ENCODE measurements at regions not wholly inside any gene's neighbourhood (a gene's known extent, or its start where the extent isn't known, plus 50 kb on each side); places are given as distances from the start of the nearest gene placed in this dataset.
"Not testable (repeated sequence)": the region's sequence is repeated elsewhere in the genome, so short reads cannot be mapped to it uniquely, and the experiment has no call there.

DNA sequence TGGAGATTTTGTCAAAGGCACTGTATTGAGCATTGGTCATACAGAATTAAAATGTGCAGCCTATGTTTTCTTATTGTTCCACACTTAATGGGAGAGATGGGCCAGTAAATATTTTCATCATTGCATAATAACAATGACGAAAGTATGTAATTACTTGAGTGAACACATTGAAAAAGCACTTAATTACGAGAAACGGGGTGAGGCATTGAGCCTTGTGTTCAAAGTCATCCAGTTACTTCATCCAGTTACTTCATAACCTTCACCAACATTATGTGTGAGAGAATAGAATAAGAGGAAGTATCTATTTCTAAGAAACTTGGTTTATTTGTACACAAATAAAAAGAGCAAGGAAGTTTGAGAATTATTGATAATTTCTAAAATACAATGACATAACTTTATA is 1427.0 kb downstream of the ADGRL3 start:
- no peak for DNase-seq

DNA sequence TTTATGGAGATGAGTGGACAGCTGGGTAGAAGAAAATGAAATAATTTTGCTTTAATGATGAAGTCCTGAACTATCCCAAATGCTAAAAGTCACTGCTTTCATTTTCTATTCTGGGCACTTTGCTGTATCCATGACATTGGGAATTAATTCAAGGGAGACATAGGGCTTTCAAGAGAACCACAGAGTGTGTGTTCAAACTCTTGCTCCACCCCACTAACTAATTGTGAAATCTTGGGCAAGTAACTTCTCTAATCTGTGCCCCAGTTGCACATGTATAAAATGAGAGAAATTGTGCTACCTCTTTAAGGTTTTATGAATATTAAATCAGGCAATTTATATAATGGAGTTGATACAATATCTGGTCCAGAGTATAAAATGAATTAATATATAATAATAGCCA is 1422.0 kb downstream of the ADGRL3 start:
- DNase-seq, result no peak

DNA sequence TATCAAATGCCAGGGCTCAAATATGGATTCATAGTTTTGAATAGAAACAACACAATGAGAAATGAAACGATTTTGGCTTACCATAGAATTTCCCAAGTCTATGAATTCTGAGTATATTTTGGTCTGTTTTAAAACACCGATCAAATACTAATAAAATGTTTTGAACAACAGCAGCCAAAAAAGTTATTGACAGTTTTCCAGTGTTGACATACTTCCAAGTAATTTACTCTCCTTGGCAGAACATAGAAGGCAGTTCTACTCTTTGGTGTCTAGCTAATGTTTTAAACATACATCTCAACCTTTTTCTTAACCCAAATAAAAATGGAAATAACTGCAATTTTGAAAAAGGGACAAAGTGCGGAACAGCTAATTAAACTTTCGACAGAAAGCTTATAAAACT is 1419.8 kb downstream of the ADGRL3 start:
- DNase-seq, result no peak

DNA sequence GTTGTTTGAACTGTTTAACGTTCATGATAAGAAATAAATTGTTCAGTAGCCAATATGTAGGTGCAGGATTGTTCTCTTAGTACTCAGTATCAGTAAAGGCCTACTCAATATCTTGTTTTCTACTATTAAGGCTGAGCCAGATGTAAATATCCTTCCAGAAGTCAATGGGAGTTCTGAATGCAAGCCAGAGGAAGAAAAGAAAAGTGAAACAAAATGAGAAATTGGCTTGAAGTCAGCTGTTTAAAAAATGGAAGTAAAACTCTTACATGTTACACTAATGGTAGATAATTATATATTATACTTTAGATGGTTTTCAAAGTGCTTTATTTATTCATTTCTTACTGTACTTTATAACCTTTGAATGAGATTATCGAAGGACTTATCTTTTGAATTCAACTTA is 1417.9 kb downstream of the ADGRL3 start:
- DNase-seq, result no peak

DNA sequence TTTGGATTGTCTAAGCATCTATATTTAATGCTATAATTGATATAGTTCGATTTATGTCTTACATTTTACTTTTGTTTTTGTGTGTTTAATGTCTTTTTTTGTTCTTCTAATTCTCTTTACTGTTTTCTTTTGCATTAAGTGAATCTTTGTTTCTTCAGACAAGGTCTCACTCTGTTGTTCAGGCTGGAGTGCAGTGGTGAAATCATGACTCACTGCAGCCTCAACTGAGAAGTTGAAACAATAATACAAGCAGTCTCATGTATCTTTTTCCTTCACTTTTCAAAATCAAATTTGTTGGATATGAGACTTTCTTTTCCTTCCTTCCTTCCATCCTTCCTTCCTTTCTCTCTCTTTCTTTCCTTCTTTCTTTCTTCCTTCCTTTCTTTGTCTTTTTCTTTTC is 1401.6 kb downstream of the ADGRL3 start:
- DNase-seq, result no peak

DNA sequence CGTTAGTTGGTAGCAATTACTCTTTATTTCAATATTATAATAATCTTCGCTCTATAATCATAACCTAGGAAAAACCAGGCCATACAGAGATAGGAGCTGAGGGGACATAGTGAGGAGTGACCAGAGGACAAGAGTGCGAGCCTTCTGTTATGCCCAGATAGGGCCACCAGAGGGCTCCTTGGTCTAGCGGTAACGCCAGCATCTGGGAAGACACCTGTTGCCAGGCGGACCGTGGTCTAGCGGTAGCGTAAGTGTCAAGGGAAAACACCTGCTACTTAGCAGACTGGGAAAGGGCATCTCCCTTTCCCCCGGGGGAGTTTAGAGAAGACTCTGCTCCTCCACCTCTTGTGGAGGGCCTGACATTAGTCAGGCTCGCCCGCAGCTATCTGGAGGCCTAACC is 1395.1 kb downstream of the ADGRL3 start:
- DNase-seq, result not testable (repeated sequence)

DNA sequence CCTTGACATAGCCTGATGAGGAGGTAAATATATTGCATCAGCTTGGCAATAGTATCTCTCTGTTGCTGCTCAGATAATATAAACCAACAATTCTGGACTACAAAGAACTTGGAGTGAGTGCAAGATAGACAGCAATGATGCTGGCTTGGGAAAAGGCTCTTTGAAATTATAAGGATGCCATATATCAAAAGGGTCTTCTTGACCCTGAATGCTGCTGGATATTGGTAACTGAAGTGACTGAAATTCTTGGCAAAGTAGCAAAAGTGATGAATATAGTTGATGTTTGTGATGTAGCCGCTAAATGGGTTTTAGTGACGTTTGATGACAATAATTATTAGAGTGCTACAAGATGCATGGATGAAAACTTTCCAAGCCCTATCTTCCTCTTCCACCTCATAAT is 1391.6 kb downstream of the ADGRL3 start:
- no peak for DNase-seq

DNA sequence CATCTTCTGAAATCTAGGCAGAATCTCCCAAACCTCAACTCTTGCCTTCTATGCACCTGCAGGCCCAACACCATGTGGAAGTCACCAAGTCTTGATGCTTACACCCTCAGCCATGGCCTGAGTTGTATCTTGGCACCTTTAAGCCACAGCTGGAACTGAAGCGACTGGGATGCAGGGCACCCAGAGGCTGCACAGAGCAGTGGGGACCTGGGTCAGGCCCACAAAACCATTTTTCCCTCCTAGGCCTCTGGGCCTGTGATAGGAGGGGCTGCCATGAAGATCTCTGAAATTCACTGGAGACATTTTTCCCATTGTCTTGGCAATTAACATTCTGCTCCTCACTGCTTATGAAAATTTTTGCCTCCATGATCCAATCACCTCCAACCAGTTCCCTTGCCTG is 1388.5 kb downstream of the ADGRL3 start:
- no peak for DNase-seq

DNA sequence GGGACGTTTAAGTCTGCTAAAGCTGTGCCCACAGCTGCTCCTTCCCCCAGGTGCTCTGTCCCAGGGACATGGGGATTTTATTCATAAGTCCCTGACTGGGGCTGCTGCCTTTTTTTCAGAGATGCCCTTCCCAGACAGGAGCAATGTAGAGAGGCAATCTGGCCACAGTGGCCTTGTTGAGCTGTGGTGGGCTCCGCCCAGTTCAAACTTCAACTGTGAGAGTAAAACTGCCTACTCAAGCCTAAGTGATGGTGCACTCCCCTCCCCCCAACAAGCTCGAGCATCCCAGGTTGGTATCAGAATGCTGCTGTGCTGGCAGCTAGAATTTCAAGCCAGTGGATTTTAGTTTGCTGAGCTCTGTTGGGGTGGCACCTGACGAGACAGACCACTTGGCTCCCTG is 1371.4 kb downstream of the ADGRL3 start:
- no peak for DNase-seq

DNA sequence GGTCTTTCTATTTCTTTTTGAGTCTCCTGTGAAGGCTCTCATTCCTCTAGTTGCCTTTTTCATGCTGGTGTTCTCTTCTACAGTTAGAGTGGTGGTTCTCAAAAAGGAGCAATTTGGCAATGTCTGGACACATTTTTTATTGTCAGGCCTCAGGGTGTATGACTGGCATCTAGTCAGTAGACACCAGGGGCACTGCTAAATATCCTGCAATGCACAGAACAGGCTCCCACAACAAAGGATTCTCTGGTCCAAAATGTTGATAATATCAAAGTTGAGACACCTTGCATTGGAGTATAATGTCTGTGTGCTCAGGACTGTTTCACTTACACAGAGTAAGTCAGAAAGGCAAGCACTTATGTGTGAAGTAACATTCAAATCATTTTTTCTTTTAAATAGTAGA is 1360.7 kb downstream of the ADGRL3 start:
- DNase-seq, result no peak

DNA sequence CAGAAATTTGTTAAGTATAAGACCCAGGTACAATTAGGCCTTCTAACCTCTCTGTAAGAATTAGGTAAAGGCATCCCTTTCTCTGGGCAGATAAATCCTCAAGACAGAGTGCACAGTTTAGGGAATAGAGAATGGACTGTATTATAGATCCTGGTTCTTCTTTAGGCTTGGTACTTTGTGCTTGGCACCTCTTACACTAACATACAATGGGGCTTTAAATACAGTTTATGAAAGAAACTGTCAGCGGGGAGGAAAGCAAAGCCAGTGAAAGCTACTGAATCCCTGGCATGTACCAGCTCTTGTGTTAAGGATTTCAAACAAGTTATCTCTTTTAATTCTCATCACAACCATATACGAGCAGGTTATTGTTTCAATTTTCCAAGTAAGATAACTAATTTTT is 1350.0 kb downstream of the ADGRL3 start:
- DNase-seq, result no peak

DNA sequence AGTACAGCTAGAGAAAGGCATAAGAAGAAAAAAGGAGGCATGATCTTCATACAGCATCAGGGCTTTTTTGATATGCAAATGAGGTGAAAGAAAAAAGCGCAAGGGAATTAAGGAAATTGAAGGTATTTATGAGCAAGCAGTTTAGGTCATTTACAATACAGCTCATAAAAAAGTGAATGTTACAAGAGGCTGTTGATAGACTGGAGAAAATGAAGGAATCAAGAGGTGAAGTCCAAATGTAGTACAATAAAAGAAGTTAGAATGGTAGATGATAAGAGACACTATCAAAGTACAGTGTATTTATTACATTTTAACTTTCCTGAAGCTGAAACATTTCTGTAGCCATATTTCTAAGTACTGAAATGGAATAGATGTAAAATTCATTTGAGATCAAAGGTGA is 1349.5 kb downstream of the ADGRL3 start:
- no peak for DNase-seq

DNA sequence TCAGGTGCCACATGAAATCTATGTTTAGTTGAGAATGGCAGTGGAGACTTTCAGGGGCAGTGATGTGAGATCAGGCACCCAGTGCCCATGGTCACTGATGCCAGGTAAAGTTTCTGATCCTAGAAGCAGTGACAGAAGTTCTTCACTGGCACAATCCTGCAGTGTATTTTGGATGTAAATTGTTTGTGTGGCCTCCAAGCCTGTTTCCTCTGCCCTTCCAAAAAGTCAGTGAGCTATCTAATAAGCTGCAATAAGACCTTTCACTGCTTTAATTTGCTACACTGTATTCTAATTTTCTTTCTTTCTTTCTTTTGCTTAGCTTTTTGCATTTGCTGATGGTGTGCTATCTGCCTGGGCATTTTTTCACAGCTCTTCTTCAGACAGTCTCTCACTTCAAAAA is 1348.6 kb downstream of the ADGRL3 start:
- no peak for DNase-seq

DNA sequence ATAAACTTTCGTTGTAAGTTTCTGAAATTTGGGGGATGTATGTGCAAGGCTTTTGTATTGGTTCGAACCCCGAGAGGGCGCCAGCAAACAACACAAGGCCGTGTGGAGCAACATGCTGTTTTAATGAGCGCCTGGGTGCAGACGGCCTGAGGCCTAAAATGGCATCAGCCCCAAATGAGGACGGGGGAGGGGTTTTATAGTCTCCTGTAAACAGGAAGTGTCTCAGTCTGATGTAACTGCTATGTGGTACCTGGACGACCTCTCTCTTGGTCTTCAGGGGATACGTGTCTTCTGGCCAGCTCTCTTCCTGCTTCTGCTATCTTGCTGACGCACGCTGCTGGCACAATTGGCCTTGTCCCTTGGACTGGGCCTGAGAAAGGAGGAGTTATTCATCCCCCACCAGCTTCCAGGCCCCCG is 1348.0 kb downstream of the ADGRL3 start:
- no peak for DNase-seq

DNA sequence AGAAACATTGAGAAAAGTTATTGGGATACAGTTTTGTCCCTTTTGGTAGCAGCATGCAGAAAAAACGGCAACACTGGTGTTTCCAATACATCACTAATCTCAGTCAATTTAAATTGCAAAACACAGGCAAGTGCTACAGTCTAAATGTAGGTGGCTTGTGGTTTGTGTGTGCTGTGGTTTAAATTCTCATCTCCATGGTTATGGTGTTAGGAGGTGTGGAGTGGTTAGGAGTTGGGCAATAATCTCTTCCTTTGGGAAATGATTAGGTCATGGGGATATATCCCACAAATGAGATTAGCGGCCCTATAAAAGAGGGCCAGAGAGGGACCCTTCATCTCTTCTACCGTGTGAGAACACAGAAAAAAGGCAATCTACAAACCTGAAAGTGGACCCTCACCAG is 1344.3 kb downstream of the ADGRL3 start:
- DNase-seq, result no peak

DNA sequence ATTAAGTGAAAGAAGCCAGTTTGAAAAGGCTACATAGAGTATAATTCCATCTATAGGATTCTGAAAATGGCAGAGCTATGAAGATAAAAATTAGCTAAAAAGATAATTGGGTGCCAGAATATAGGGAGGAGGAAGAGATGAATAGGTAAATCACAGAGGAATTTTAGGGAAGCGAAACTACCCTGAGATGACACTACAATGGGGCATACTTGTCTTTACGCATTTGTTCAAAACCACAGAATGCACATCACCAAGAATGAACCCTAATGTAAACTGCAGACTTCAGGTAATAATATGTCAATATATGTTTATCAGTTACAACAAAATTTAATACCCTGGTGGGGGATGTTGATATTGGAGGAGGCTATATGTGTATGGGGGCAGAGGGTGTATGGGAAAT is 1342.9 kb downstream of the ADGRL3 start:
- DNase-seq, result no peak

DNA sequence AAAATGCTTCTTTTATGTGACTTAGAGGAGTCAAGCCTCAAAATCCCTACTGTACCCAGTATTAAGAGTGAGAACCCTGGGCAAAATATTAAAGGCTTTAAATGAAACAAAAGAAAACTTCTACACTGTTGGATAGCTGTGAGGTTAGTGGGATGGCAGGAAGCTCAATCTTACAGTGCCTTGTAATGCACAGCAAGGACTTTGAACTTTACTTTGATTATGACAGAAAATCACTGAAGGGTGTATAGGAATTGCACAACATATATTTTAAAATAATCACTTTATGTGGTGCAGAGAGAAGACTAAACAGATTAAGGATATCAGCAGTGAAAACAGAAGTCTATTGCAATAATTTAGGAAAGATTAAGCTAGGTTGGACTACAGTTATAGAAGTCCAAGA is 1333.4 kb downstream of the ADGRL3 start:
- DNase-seq, result no peak

DNA sequence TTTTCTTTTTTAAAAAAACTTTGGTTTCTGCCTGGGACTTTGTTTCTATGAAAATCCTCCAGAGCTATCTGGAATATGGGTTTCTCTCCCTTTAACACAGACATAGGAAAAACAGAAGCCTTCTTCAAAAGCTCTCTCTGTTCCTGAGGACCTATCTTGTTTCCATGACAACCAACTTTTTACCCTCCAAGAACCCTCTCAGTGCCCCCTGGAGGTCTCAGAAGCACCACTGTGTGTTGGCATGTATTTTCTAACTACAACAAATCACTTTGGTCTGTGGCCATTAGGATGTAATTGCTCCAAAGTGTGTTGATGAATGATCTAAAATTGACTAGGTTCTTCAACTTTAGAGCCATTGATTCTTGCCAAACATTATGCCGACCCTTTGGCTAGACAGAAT is 1331.6 kb downstream of the ADGRL3 start:
- no peak for DNase-seq

DNA sequence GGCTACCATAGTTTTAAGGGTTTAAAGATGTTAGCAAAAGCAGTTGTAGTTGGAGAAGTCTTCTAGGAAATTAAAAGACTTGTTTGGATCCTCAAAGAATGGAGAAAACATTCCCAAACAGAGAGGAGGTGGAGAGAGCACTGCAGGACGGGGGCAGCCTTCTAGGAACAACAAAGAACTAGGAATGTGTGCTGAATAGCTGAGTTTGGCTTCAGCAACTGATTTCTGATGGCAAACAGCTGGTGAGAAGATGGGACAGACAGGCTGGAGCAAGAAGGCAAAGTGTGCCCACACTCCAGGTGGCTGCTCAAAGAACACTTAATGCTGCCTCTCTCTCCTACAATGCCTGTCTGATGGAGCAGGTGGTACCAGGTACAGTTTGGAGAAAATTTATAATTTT is 1331.1 kb downstream of the ADGRL3 start:
- DNase-seq, result no peak

DNA sequence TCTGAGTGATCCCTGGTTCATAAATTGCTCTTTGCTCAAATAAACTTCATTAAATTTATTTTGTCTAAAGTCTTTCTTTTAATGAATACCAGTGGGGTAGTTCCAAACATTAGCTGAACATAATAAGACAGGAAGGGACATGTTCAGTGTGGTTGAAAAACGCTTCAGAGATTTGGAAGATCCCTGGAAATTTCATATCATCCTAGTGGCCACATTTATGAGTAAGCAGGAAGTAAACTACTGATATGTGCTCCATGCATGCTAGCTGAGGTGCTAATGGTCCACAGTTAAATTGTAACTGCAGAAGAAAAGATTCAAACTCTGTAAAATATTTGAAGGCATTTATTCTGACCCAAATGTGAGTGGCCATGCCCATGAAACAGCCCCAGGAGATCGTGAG is 1328.7 kb downstream of the ADGRL3 start:
- DNase-seq, result no peak

DNA sequence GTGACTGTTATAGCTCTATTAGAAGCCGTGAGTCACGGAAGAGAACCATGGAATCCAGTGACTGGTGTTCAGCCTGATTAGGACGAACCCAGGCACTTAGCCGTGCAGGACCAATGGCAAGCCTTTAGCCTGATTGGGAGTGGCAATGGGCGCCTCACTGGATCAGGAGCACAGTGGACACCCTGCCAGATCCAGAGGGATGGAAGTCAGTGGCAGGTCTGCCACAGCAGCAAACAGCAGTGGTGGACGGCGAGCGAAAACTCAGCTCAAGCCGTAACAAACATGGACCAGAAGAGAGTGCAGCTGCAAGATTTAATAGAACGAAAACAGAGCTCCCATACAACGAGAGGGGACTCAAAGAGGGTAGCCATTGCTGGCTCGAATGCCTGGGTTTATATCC is 1326.5 kb downstream of the ADGRL3 start:
- no peak for DNase-seq

DNA sequence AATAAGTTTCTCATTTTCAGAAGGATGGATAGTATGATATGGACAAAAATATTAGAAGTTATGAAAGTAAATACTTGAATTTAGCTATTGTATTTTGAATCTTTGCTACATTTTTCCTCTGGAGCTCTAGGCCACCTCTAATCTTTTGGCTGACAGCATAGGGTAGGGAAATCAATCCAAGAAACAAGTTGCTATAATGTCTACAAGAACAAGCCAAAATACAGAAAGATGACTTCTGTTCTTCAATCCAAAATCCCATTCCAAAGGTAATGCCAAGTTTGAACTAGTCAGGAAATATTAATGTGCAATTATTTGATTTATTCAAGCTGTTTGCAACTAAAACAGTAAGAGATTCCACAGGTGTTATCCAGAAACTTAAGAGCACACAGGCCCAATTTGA is 1323.1 kb downstream of the ADGRL3 start:
- DNase-seq, result no peak

DNA sequence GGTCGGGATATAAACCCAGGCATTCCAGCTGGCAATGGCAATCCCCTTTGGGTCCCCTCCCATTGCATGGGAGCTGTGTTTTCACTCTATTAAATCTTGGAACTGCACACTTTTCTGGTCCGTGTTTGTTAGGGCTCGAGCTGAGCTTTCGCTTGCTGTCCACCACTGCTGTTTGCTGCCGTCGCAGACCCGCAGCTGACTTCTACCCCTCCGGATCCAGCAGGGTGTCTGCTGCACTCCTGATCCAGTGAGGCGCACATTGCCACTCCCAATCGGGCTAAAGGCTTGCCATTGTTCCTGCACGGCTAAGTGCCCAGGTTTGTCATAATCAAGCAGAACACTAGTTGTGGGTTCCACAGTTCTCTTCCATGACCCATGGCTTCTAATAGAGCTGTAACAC is 1322.1 kb downstream of the ADGRL3 start:
- no peak for DNase-seq

DNA sequence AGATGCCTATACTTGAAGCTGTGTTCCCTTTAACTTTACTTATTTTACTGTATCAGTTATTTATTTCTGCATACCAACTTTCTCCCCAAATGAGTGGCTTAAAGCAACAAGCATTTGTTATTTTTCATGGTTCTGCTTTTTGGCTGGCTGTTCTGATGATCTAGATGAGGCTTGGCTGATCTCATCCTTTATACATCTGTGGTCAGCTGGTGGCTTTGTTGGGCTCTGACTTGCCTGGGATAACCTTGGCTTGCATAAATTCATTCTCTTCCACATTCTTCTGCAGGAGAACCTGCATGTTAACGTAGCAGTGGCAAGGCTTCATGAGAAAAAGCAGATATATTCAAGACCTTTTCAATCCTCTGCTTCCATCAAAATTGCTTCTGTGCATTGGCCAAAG is 1317.6 kb downstream of the ADGRL3 start:
- DNase-seq, result no peak

DNA sequence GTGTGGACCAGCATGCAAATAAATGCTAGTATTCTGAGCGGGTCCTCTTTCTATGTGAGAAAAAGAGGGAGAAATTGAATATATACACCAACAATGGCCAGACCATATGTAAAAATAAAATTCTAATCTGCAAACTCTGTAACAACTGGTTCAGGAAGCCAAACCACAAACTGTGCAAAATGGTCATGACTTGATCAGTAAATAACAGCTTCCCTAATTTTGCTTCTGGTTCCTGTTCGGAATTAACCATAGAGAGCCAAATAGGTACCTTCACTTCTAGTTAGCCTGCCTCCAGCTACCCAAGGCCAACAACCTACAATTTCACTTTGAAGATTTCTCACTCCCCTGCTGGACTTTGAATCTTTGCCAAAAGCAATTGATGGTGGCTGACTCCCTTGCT is 1313.2 kb downstream of the ADGRL3 start:
- no peak for DNase-seq

DNA sequence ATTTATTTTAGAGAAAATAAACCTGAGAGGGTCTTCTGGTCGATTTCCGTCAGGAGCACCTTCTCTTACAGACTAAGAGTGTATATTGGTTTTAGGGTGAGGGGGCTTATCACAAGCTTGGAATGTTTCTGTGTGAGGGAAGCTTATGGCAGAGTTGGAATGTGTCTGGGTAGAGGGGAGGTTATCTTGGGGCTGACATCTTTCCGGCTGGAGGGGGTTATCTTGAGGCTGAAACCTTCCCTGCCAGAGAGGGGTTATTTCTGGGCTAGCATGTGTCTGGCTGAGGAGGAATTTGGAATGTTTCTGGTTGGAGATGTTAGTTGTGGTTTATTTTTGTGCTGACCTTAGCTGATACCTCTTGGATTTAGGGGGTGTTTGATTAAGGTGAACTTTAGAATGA is 1312.1 kb downstream of the ADGRL3 start:
- DNase-seq, result no peak
